T-cell (primary cell): ENCODE measurements at regions not wholly inside any gene's neighbourhood (a gene's known extent, or its start where the extent isn't known, plus 50 kb on each side); places are given as distances from the start of the nearest gene placed in this dataset.

ENCODE experiments used
- ATAC-seq, 4 experiments: fragments of 200-7000 bp in 3 of 4; fragments of 150-1000 bp in 1 of 4; cut with Tn5 transposase; replicated peaks in 1 of 4; 1 replicate in 3 of 4; 2 replicates in 1 of 4; pipeline ENCODE4 v1.10.0; 2021; ENCODE audit warnings: moderate library complexity in 3 of 4, mild to moderate bottlenecking in 2 of 4, moderate number of reproducible peaks in 1 of 4
- CTCF ChIA-PET, 2 donors: fragments of 300-600 bp; sonication (Branson Sonifier 250); formaldehyde crosslinking; loops; one replicate each; lab custom pipeline; 2022; ENCODE audit warnings: antibody characterized with exemption in 2 of 2; lab: Charles Lee
- POLR2A ChIA-PET, 2 donors: fragments of 300-600 bp; sonication (Branson Sonifier 250); formaldehyde crosslinking; loops; one replicate each; lab custom pipeline; 2022; ENCODE audit warnings: antibody characterized with exemption in 2 of 2; lab: Charles Lee
- DNase-seq, 35 experiments: peaks; one replicate each; pipeline versions ENCODE4 v3.0.0 to v3.0.0-alpha.2; 2013 to 2023
- H3K27ac ChIP-seq: one replicate; pipeline ENCODE4 v1.5.1; 2013; ENCODE audit warnings: low read length
- H3K27me3 ChIP-seq, 2 experiments: replicated peaks in 1 of 2; 1 replicate in 1 of 2; 2 replicates in 1 of 2; pipeline versions ENCODE4 v1.6.1 to v1.7.0; 2013; ENCODE audit warnings: low read length in 1 of 2, mixed read lengths in 1 of 2; ENCODE audit not compliant: control insufficient read depth in 2 of 2, insufficient read depth in 2 of 2; ENCODE audit errors: extremely low read depth in 1 of 2
- H3K36me3 ChIP-seq, 2 donors: 1 replicate in 1 of 2; 2 replicates in 1 of 2; pipeline versions ENCODE4 v1.6.1 to v1.7.0; 2013; ENCODE audit warnings: low read length in 1 of 2; ENCODE audit not compliant: control insufficient read depth in 2 of 2, insufficient read depth in 1 of 2; ENCODE audit errors: extremely low read depth in 1 of 2
- H3K4me1 ChIP-seq, 2 experiments: 1 replicate in 1 of 2; 2 replicates in 1 of 2; pipeline versions ENCODE4 v1.6.1 to v1.7.0; 2013; ENCODE audit warnings: low read length in 2 of 2, mixed read lengths in 1 of 2; ENCODE audit not compliant: insufficient read depth in 2 of 2, control insufficient read depth in 1 of 2; ENCODE audit errors: extremely low read depth in 1 of 2
- H3K4me3 ChIP-seq, 2 donors: 1 replicate in 1 of 2; 2 replicates in 1 of 2; pipeline versions ENCODE4 v1.5.1 to v1.7.0; 2013; ENCODE audit warnings: mild to moderate bottlenecking in 2 of 2, low read length in 1 of 2, moderate library complexity in 1 of 2; ENCODE audit not compliant: control insufficient read depth in 1 of 2; ENCODE audit errors: extremely low read depth in 1 of 2
- H3K9me3 ChIP-seq: 2 replicates; pipeline ENCODE4 v1.7.0; 2013
- H3K27ac Mint-ChIP-seq, 2 donors: one replicate each; pipeline ENCODE4 v1.8.0; 2020 to 2021; ENCODE audit warnings: mild to moderate bottlenecking in 2 of 2, mixed read lengths in 2 of 2
- H3K27me3 Mint-ChIP-seq, 2 donors: one replicate each; pipeline ENCODE4 v1.8.0; 2021 to 2022; ENCODE audit warnings: mixed read lengths in 2 of 2
- H3K36me3 Mint-ChIP-seq: one replicate; pipeline ENCODE4 v1.8.0; 2021; ENCODE audit warnings: mixed read lengths
- H3K4me1 Mint-ChIP-seq, 3 donors: one replicate each; pipeline ENCODE4 v1.8.0; 2020 to 2022; ENCODE audit warnings: mixed read lengths in 3 of 3, mild to moderate bottlenecking in 1 of 3
- H3K4me3 Mint-ChIP-seq, 3 donors: one replicate each; pipeline ENCODE4 v1.8.0; 2020 to 2022; ENCODE audit warnings: mild to moderate bottlenecking in 3 of 3, mixed read lengths in 3 of 3, moderate library complexity in 3 of 3
- H3K9me3 Mint-ChIP-seq, 3 donors: one replicate each; pipeline ENCODE4 v1.8.0; 2020 to 2022; ENCODE audit warnings: mixed read lengths in 3 of 3
- WGBS: methylation state at CpG from one replicate; pipeline ENCODE4 v1.1.5; 2013; ENCODE audit warnings: missing lambda C conversion rate; ENCODE audit not compliant: insufficient coverage; 5-methylcytosine and 5-hydroxymethylcytosine counted together

GRCh38 chr1:219374046-219374566 is 200.4 kb downstream of the LYPLAL1 start:
- H3K27me3 Mint-ChIP-seq = no peaks in the 10 kb centered on the region
- H3K27me3 ChIP-seq = no peaks in the 10 kb centered on the region
- DNase-seq (no peak), ATAC-seq (no peak)
- H3K27ac ChIP-seq = no peak overlapping the region
- H3K4me3 Mint-ChIP-seq = no peak overlapping the region
- ChIA-PET POLR2A (interaction anchor here in 1 of 2 donors (0.6 kb wide), 1 partner anchor 7 kb away, joined by 8 read pairs; no protein-coding TSS in a partner anchor), CTCF (interaction anchor here (0.6 to 0.7 kb wide), 2 partner anchors 19 to 578 kb away, joined by 4 to 7 read pairs; no protein-coding TSS in a partner anchor)
- no peaks in the 10 kb centered on the region for H3K4me1 ChIP-seq
- H3K4me3 ChIP-seq = no peak overlapping the region
- no peaks in the 10 kb centered on the region for H3K36me3 Mint-ChIP-seq
- no peaks in the 10 kb centered on the region for H3K4me1 Mint-ChIP-seq
- H3K9me3 Mint-ChIP-seq = no peaks in the 10 kb centered on the region
- H3K27ac Mint-ChIP-seq = no peak overlapping the region
- H3K9me3 ChIP-seq = no peaks in the 10 kb centered on the region
- WGBS = 87% methylated on average over 3 of the region's 5 CpGs
- H3K36me3 ChIP-seq = no peaks in the 10 kb centered on the region

GRCh38 chr1:219373616-219373935 is 199.9 kb downstream of the LYPLAL1 start:
- no peak for DNase-seq
- CTCF ChIA-PET = interaction anchor here in 1 of 2 donors (0.7 kb wide), 1 partner anchor 19 kb away, joined by 4 read pairs; no protein-coding TSS in a partner anchor
- no peak for ATAC-seq
- Histone ChIP-seq H3K36me3 (no peaks in the 10 kb centered on the region), H3K9me3 (no peaks in the 10 kb centered on the region), H3K27me3 (no peaks in the 10 kb centered on the region), H3K4me1 (no peaks in the 10 kb centered on the region), H3K4me3 (no peak overlapping the region), H3K27ac (no peak overlapping the region)
- Mint-ChIP-seq H3K4me1 (no peaks in the 10 kb centered on the region), H3K4me3 (no peak overlapping the region), H3K9me3 (no peaks in the 10 kb centered on the region), H3K36me3 (no peaks in the 10 kb centered on the region), H3K27me3 (no peaks in the 10 kb centered on the region), H3K27ac (no peak overlapping the region)
- WGBS = no CpG with 5 or more reads among the region's 1 CpG
- POLR2A ChIA-PET = interaction anchor here in 1 of 2 donors (0.6 kb wide), 1 partner anchor 8 kb away, joined by 8 read pairs; no protein-coding TSS in a partner anchor

- Mint-ChIP-seq H3K27ac (no peak overlapping the region), H3K4me3 (no peak overlapping the region), H3K4me1 (no peaks in the 10 kb centered on the region), H3K36me3 (no peaks in the 10 kb centered on the region), H3K27me3 (no peaks in the 10 kb centered on the region), H3K9me3 (no peaks in the 10 kb centered on the region)
- WGBS = 50% methylated on average over 2 of the region's 6 CpGs
- Histone ChIP-seq H3K27ac (no peak overlapping the region), H3K36me3 (no peaks in the 10 kb centered on the region), H3K27me3 (no peaks in the 10 kb centered on the region), H3K4me3 (no peak overlapping the region), H3K4me1 (no peaks in the 10 kb centered on the region), H3K9me3 (no peaks in the 10 kb centered on the region)
- DNase-seq (no peak), ATAC-seq (no peak)
- ChIA-PET POLR2A (no interaction called here), CTCF (no interaction called here)
These were observed 199.4 kb downstream of the LYPLAL1 start for GRCh38 chr1:219372916-219373615.

GRCh38 chr1:219371471-219371870 is 197.8 kb downstream of the LYPLAL1 start:
- H3K27me3 Mint-ChIP-seq = no peaks in the 10 kb centered on the region
- H3K36me3 ChIP-seq = no peaks in the 10 kb centered on the region
- no peak overlapping the region for H3K27ac Mint-ChIP-seq
- H3K4me1 Mint-ChIP-seq = no peaks in the 10 kb centered on the region
- WGBS = 78% methylated on average over 2 of the region's 2 CpGs
- no peaks in the 10 kb centered on the region for H3K9me3 Mint-ChIP-seq
- CTCF ChIA-PET = no interaction called here
- POLR2A ChIA-PET = no interaction called here
- ATAC-seq = no peak
- H3K27me3 ChIP-seq = no peaks in the 10 kb centered on the region
- no peaks in the 10 kb centered on the region for H3K4me1 ChIP-seq
- no peaks in the 10 kb centered on the region for H3K36me3 Mint-ChIP-seq
- H3K4me3 ChIP-seq = no peak overlapping the region
- no peak for DNase-seq
- H3K27ac ChIP-seq = no peak overlapping the region
- no peaks in the 10 kb centered on the region for H3K9me3 ChIP-seq
- H3K4me3 Mint-ChIP-seq = no peak overlapping the region

GRCh38 chr1:219367496-219367895 is 193.8 kb downstream of the LYPLAL1 start:
- no peaks in the 10 kb centered on the region for H3K4me1 Mint-ChIP-seq
- ChIA-PET POLR2A (no interaction called here), CTCF (no interaction called here)
- no peaks in the 10 kb centered on the region for H3K4me1 ChIP-seq
- no CpG with 5 or more reads among the region's 3 CpGs for WGBS
- ATAC-seq (no peak), DNase-seq (no peak)
- H3K4me3 ChIP-seq = no peak overlapping the region
- no peaks in the 10 kb centered on the region for H3K36me3 ChIP-seq
- H3K27ac ChIP-seq = no peak overlapping the region
- H3K27me3 ChIP-seq = no peaks in the 10 kb centered on the region
- H3K4me3 Mint-ChIP-seq = no peak overlapping the region
- H3K27me3 Mint-ChIP-seq = no peaks in the 10 kb centered on the region
- H3K9me3 Mint-ChIP-seq = no peaks in the 10 kb centered on the region
- no peaks in the 10 kb centered on the region for H3K9me3 ChIP-seq
- no peak overlapping the region for H3K27ac Mint-ChIP-seq
- H3K36me3 Mint-ChIP-seq = no peaks in the 10 kb centered on the region

GRCh38 chr1:219365451-219365850 is 191.8 kb downstream of the LYPLAL1 start:
- no peaks in the 10 kb centered on the region for H3K4me1 ChIP-seq
- no peaks in the 10 kb centered on the region for H3K9me3 ChIP-seq
- Mint-ChIP-seq H3K9me3 (no peaks in the 10 kb centered on the region), H3K27me3 (no peaks in the 10 kb centered on the region), H3K27ac (no peak overlapping the region), H3K4me1 (no peaks in the 10 kb centered on the region), H3K36me3 (no peaks in the 10 kb centered on the region), H3K4me3 (no peak overlapping the region)
- H3K27ac ChIP-seq = no peak overlapping the region
- ChIA-PET POLR2A (no interaction called here), CTCF (no interaction called here)
- H3K4me3 ChIP-seq = no peak overlapping the region
- no peaks in the 10 kb centered on the region for H3K27me3 ChIP-seq
- ATAC-seq (no peak), DNase-seq (no peak)
- WGBS = no CpG with 5 or more reads among the region's 1 CpG
- H3K36me3 ChIP-seq = no peaks in the 10 kb centered on the region
